ENCODE measurements at regions not wholly inside any gene's neighbourhood (a gene's known extent, or its start where the extent isn't known, plus 50 kb on each side); places are given as distances from the start of the nearest gene placed in this dataset.

GRCh38 chr5:98498028-98498427 lies 275.4 kb upstream of the RGMB start:
- TF ChIP-seq CTCF (conservative IDR thresholded peaks at IDR 0.05) (no peak), ZFX (IDR thresholded peaks at IDR 0.05) (no peak)

Data from C4-2B (cell line).